Astrocyte (in vitro differentiated cells and primary cell): ENCODE measurements at regions not wholly inside any gene's neighbourhood (a gene's known extent, or its start where the extent isn't known, plus 50 kb on each side); places are given as distances from the start of the nearest gene placed in this dataset.

ENCODE experiments used
- CTCF ChIP-seq: IDR thresholded peaks from 2 replicates; pipeline ENCODE4 v1.5.1; 2011; ENCODE audit warnings: low read depth, mild to moderate bottlenecking, inconsistent platforms, low read length, moderate library complexity; ENCODE audit not compliant: insufficient read depth
- EZH2 ChIP-seq: IDR thresholded peaks from 2 replicates; pipeline ENCODE4 v1.6.1; 2012; ENCODE audit warnings: mild to moderate bottlenecking, low read length, inconsistent platforms; ENCODE audit not compliant: insufficient read depth

- TF ChIP-seq CTCF: no peak
- TF ChIP-seq EZH2: no peak
These were observed 236.5 kb upstream of the AFDN start for GRCh38 chr6:167590193-167590592.
